ENCODE measurements at regions not wholly inside any gene's neighbourhood (a gene's known extent, or its start where the extent isn't known, plus 50 kb on each side); places are given as distances from the start of the nearest gene placed in this dataset.

DNA sequence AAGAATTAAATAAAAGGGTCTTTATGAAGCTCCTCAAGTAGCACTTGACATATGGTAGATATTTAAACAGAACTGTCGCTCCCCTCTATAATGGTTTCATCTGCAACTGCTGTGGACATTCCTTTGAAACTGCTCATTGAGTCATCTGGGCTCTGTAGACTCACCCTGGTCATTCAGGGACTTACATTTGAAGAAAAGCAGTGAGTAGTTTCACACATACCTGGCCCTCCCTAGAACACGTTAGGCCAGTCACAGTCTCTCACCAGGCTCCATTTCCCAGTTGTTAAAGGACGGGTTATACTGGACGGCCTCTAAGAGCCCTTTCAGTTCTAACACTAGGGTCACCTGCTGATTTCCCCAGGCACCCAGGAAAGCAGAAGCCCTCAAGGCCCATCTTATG is 217.0 kb downstream of the BCL11B start:
- TF ChIP-seq, protein P1, sequence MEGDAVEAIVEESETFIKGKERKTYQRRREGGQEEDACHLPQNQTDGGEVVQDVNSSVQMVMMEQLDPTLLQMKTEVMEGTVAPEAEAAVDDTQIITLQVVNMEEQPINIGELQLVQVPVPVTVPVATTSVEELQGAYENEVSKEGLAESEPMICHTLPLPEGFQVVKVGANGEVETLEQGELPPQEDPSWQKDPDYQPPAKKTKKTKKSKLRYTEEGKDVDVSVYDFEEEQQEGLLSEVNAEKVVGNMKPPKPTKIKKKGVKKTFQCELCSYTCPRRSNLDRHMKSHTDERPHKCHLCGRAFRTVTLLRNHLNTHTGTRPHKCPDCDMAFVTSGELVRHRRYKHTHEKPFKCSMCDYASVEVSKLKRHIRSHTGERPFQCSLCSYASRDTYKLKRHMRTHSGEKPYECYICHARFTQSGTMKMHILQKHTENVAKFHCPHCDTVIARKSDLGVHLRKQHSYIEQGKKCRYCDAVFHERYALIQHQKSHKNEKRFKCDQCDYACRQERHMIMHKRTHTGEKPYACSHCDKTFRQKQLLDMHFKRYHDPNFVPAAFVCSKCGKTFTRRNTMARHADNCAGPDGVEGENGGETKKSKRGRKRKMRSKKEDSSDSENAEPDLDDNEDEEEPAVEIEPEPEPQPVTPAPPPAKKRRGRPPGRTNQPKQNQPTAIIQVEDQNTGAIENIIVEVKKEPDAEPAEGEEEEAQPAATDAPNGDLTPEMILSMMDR (IDR thresholded peaks at IDR 0.05; ENCODE audit: low read depth, low read length) = no peak
- no peak for TF ChIP-seq POLR2A (IDR thresholded peaks at IDR 0.05; ENCODE audit: extremely low read depth, insufficient read length)
- TF ChIP-seq, protein P2, sequence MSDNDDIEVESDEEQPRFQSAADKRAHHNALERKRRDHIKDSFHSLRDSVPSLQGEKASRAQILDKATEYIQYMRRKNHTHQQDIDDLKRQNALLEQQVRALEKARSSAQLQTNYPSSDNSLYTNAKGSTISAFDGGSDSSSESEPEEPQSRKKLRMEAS (IDR thresholded peaks at IDR 0.05; ENCODE audit: low read depth, low read length) = no peak
- no peak for TF ChIP-seq MYC (IDR thresholded peaks at IDR 0.05; ENCODE audit: low read depth, low read length)

Measured in NB4 (cell line).